ENCODE measurements at regions not wholly inside any gene's neighbourhood (a gene's known extent, or its start where the extent isn't known, plus 50 kb on each side); places are given as distances from the start of the nearest gene placed in this dataset.

- Histone ChIP-seq H3K4me3 (no peak overlapping the region), H3K27ac (no peak overlapping the region)
- no peak for DNase-seq (ENCODE audit: low spot score)
- no peak for TF ChIP-seq CTCF (IDR thresholded peaks at IDR 0.05)
Observed at GRCh38 chr19:28764066-28764465, 448.9 kb downstream of the UQCRFS1 start.

- TF ChIP-seq CTCF (IDR thresholded peaks at IDR 0.05): no peak
- Histone ChIP-seq H3K4me3 (no peak overlapping the region), H3K27ac (no peak overlapping the region)
- DNase-seq (ENCODE audit: low spot score): no peak
Observed at GRCh38 chr19:28746478-28746877, 466.5 kb downstream of the UQCRFS1 start.

DNA sequence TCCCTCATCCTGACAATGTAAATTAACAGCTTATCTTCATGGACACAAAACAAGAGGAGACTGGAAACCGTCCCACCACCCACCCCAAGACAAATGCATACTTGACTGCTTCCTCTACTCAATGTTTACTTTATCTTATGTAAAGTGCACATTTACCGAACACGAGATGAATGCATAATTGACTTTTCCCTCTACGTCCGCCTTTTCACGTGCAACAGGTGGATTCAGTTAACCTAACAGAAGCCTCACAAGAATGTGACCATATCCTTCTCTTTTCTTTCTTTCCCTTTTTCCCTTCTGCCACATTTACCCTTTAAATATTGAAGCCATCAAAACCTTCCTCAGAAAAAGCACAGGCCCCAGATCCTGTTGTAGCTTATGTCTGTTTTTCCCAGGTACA is 468.0 kb downstream of the UQCRFS1 start:
- DNase-seq (ENCODE audit: low spot score): no peak

GRCh38 chr19:28744014-28744413 is 468.9 kb downstream of the UQCRFS1 start:
- Histone ChIP-seq H3K4me3 (no peak overlapping the region), H3K27ac (no peak overlapping the region)
- DNase-seq (ENCODE audit: low spot score): no peak
- TF ChIP-seq CTCF (IDR thresholded peaks at IDR 0.05): no peak

More for the DNA sequence above, 468.0 kb downstream of the UQCRFS1 start:
- Histone ChIP-seq H3K27ac (no peak overlapping the region), H3K4me3 (no peak overlapping the region)
- TF ChIP-seq CTCF (IDR thresholded peaks at IDR 0.05): no peak

- H3K27ac ChIP-seq: no peak overlapping the region
- TF ChIP-seq CTCF (IDR thresholded peaks at IDR 0.05): peak; percentile 20
- DNase-seq (ENCODE audit: low spot score): no peak
- H3K4me3 ChIP-seq: peak overlapping the region; percentile 47
Observed at GRCh38 chr19:28737021-28737895, 475.7 kb downstream of the UQCRFS1 start.

DNA sequence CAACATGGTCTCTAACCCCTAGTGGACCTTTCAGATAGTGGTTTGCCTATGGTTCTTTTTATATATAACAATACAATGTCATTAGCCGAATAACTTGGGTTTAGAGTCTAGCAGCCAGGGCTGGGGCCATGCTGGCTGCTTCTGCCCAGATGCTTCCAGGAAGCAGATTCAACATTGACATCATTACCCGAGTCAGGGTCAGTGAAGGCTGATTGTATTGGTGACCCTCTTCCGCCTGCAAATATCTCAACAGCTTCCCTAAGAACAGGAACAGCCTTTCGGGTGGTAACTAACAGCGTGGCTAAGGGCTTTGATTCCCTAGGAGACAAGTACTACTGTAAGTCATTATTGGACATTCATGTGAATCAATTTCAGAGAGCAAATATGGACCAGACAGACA is 476.4 kb downstream of the UQCRFS1 start:
- no peak overlapping the region for H3K27ac ChIP-seq
- TF ChIP-seq CTCF (IDR thresholded peaks at IDR 0.05): no peak
- H3K4me3 ChIP-seq: peak overlapping the region; percentile 47
- DNase-seq (ENCODE audit: low spot score): no peak

- DNase-seq (ENCODE audit: low spot score): no peak
- Histone ChIP-seq H3K4me3 (no peak overlapping the region), H3K27ac (no peak overlapping the region)
- TF ChIP-seq CTCF (IDR thresholded peaks at IDR 0.05): no peak
Observed at GRCh38 chr19:28731577-28731976, 481.4 kb downstream of the UQCRFS1 start.

All from coronary artery (tissue), 2 donors.